ENCODE measurements at regions not wholly inside any gene's neighbourhood (a gene's known extent, or its start where the extent isn't known, plus 50 kb on each side); places are given as distances from the start of the nearest gene placed in this dataset.

DNA sequence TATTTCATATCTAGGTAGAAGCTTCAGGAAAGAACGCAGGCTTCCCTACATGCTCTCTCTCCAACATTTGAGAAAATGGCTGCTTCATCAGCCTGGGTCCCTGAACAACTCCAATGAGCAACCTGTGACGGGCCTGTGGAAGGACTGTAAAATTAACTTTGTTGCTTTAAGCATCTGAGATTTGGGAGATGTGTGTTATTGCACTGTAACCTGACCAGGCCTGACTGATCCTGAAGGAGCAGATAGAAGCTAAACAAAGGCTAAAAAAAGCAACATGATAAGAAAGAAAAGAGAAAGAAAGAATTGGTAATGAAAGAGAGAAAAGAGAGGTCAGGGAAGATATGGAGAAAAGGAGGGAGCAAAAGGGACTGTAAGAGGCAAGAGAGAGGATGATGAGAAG lies 77.1 kb upstream of the MBNL2 start:
- H3K79me2 ChIP-seq (ENCODE audit: insufficient read depth, low read length), result no peaks in the 10 kb centered on the region
- no peak overlapping the region for H3K14ac ChIP-seq (ENCODE audit: insufficient read depth, low read length)
- H3K9me3 Mint-ChIP-seq, result no peaks in the 10 kb centered on the region
- H2BK120ac ChIP-seq (ENCODE audit: low read depth, low read length, poor library complexity, severe bottlenecking), result no peak overlapping the region
- peaks cover 14 to 17% of the 10 kb centered on the region in 2 experiments for H3K4me1 Mint-ChIP-seq
- H3K4me1 ChIP-seq (ENCODE audit: insufficient read depth, low read length), result peaks cover 3% of the 10 kb centered on the region; the same call in 1 of the 2 replicates
- H3K56ac ChIP-seq (ENCODE audit: insufficient read length, low read depth, low read length), result no peak overlapping the region
- no peak overlapping the region for H3K18ac ChIP-seq (ENCODE audit: insufficient read length, low read depth, low read length)
- H3K23me2 ChIP-seq (ENCODE audit: insufficient read length, low read depth, low read length, poor library complexity, severe bottlenecking), result no peaks in the 10 kb centered on the region
- H2BK15ac ChIP-seq (ENCODE audit: low read depth, low read length), result no peak overlapping the region
- H4K20me1 ChIP-seq (ENCODE audit: control insufficient read depth, insufficient read depth, insufficient read length), result no peaks in the 10 kb centered on the region
- H4K5ac ChIP-seq (ENCODE audit: insufficient read length, low read depth, low read length), result no peak overlapping the region
- no peak overlapping the region for H2BK20ac ChIP-seq (ENCODE audit: low read depth, low read length, poor library complexity, severe bottlenecking)
- no peak overlapping the region for H4K8ac ChIP-seq (replicated peaks; ENCODE audit: insufficient read length, low read depth, low read length)
- no peak for DNase-seq
- H3K23ac ChIP-seq (ENCODE audit: insufficient read length, low read depth, low read length), result no peak overlapping the region
- no peak overlapping the region for H3K4me2 ChIP-seq (ENCODE audit: insufficient read depth, insufficient read length, low read length)
- H2AK5ac ChIP-seq (ENCODE audit: insufficient read length, low read length), result no peak overlapping the region
- H3K9me3 ChIP-seq (ENCODE audit: control insufficient read depth, low read depth, low read length), result no peaks in the 10 kb centered on the region
- no peak overlapping the region for H3K4ac ChIP-seq (ENCODE audit: low read depth, low read length)
- H3K27ac ChIP-seq (ENCODE audit: insufficient read length, low read depth, low read length), result no peak overlapping the region
- H3K4me3 Mint-ChIP-seq, result no peak overlapping the region
- no peak overlapping the region for H3K9ac ChIP-seq (ENCODE audit: extremely low read depth, insufficient read length, low read length)
- no peak overlapping the region for H2AFZ ChIP-seq (ENCODE audit: low read length)
- H3K27ac Mint-ChIP-seq, result no peak overlapping the region
- no peak overlapping the region for H2BK12ac ChIP-seq (ENCODE audit: insufficient read length, low read depth, low read length)
- no peaks in the 10 kb centered on the region for H3K79me1 ChIP-seq (ENCODE audit: insufficient read depth, low read depth, low read length, poor library complexity, severe bottlenecking)
- WGBS (ENCODE audit: extremely low coverage, insufficient read length, low lambda C conversion rate), result no CpG with 5 or more reads among the region's 2 CpGs
- no peak overlapping the region for H4K91ac ChIP-seq (ENCODE audit: insufficient read length, low read depth, low read length)
- TF ChIP-seq, protein P1, sequence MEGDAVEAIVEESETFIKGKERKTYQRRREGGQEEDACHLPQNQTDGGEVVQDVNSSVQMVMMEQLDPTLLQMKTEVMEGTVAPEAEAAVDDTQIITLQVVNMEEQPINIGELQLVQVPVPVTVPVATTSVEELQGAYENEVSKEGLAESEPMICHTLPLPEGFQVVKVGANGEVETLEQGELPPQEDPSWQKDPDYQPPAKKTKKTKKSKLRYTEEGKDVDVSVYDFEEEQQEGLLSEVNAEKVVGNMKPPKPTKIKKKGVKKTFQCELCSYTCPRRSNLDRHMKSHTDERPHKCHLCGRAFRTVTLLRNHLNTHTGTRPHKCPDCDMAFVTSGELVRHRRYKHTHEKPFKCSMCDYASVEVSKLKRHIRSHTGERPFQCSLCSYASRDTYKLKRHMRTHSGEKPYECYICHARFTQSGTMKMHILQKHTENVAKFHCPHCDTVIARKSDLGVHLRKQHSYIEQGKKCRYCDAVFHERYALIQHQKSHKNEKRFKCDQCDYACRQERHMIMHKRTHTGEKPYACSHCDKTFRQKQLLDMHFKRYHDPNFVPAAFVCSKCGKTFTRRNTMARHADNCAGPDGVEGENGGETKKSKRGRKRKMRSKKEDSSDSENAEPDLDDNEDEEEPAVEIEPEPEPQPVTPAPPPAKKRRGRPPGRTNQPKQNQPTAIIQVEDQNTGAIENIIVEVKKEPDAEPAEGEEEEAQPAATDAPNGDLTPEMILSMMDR (conservative IDR thresholded peaks at IDR 0.05), result no peak
- peaks cover 98% of the 10 kb centered on the region for H3K27me3 Mint-ChIP-seq (ENCODE audit: low read depth)
- H3K36me3 Mint-ChIP-seq (ENCODE audit: insufficient read depth in 1 of 3, low read depth in 3 of 3), result no peaks in the 10 kb centered on the region
- H3K27me3 ChIP-seq (ENCODE audit: insufficient read depth, low read length), result no peaks in the 10 kb centered on the region; the same call in 1 of the 2 replicates
- H3T11ph ChIP-seq (ENCODE audit: low read length), result no peak overlapping the region
- H2BK5ac ChIP-seq (ENCODE audit: insufficient read length, low read length), result no peak overlapping the region

Measured in H9 (cell line).